SH-SY5Y (cell line): ENCODE measurements at regions not wholly inside any gene's neighbourhood (a gene's known extent, or its start where the extent isn't known, plus 50 kb on each side); places are given as distances from the start of the nearest gene placed in this dataset.

ENCODE experiments used
- GATA2 ChIP-seq: IDR thresholded peaks from 2 replicates; pipeline ENCODE4 v1.6.1; 2011; ENCODE audit warnings: mild to moderate bottlenecking, low read depth, low read length
- GATA3 ChIP-seq: IDR thresholded peaks from 2 replicates; pipeline ENCODE4 v1.6.1; 2011; ENCODE audit warnings: low read depth, mild to moderate bottlenecking, low read length, moderate library complexity

DNA sequence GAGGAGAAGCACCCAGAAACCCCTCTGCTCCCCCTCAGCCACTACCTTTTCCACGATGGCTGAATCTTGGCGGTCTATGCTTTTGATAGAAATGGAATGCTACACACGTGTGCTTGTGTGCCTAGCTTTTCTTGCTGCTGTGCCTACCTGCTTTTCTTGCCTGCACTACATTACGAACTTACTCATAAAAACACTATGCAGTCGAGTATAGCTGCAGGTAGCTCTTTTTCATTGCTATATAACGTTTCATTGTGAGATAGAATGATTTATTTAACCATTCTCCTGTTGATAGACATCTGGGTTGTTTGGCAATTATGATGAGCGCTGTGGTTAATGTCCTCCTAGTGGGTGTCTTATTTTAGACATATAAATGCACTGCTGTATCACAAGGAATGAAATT lies 67.9 kb upstream of the NCOR2 start:
- TF ChIP-seq GATA2, result no peak
- TF ChIP-seq GATA3, result no peak
